Astrocyte (in vitro differentiated cells and primary cell): ENCODE measurements at regions not wholly inside any gene's neighbourhood (a gene's known extent, or its start where the extent isn't known, plus 50 kb on each side); places are given as distances from the start of the nearest gene placed in this dataset.

Source experiments
- DNase-seq: peaks from one replicate; pipeline ENCODE4 v3.0.0-alpha.2; 2010; ENCODE audit warnings: low read depth
- FAIRE-seq: peaks from 2 replicates; lab custom pipeline; 2011; peaks lifted over from hg19 to GRCh38; lab: Jason Lieb, UNC
- H2AFZ ChIP-seq: 2 replicates; pipeline ENCODE4 v1.6.0; 2012; ENCODE audit warnings: low read depth, low read length, inconsistent platforms
- H3K27ac ChIP-seq: 2 replicates; pipeline ENCODE4 v1.5.1; 2011; ENCODE audit warnings: low read depth, low read length, inconsistent platforms
- H3K27me3 ChIP-seq: 2 replicates; pipeline ENCODE4 v1.6.0; 2011; ENCODE audit warnings: low read length, inconsistent platforms; ENCODE audit not compliant: insufficient read depth
- H3K36me3 ChIP-seq: 2 replicates; pipeline ENCODE4 v1.5.1; 2011; ENCODE audit warnings: low read length, inconsistent platforms; ENCODE audit not compliant: insufficient read depth
- H3K4me1 ChIP-seq: 2 replicates; pipeline ENCODE4 v1.5.1; 2011; ENCODE audit warnings: low read length, inconsistent platforms; ENCODE audit not compliant: insufficient read depth
- H3K4me2 ChIP-seq: 2 replicates; pipeline ENCODE4 v1.6.0; 2012; ENCODE audit warnings: low read length, inconsistent platforms
- H3K4me3 ChIP-seq: 2 replicates; pipeline ENCODE4 v1.5.1; 2011; ENCODE audit warnings: low read depth, mild to moderate bottlenecking, low read length, inconsistent platforms; ENCODE audit not compliant: insufficient read depth
- H3K79me2 ChIP-seq: 2 replicates; pipeline ENCODE4 v1.6.0; 2012; ENCODE audit warnings: mild to moderate bottlenecking, low read length, inconsistent platforms; ENCODE audit not compliant: insufficient read depth
- H3K9ac ChIP-seq: 2 replicates; pipeline ENCODE4 v1.6.0; 2012; ENCODE audit warnings: mild to moderate bottlenecking, low read length, inconsistent platforms
- H3K9me3 ChIP-seq: 2 replicates; pipeline ENCODE4 v1.5.1; 2012; ENCODE audit warnings: low read depth, mild to moderate bottlenecking, low read length, inconsistent platforms; ENCODE audit not compliant: insufficient read depth
- H4K20me1 ChIP-seq: 2 replicates; pipeline ENCODE4 v1.6.0; 2012; ENCODE audit warnings: low read length, inconsistent platforms; ENCODE audit not compliant: insufficient read depth
- H3K27ac Mint-ChIP-seq: one replicate; pipeline ENCODE4 v1.8.0; 2021; ENCODE audit warnings: mild to moderate bottlenecking, mixed read lengths; ENCODE audit not compliant: unreplicated experiment
- H3K27me3 Mint-ChIP-seq: one replicate; pipeline ENCODE4 v1.8.0; 2021; ENCODE audit warnings: low read depth, mixed read lengths; ENCODE audit not compliant: unreplicated experiment
- H3K36me3 Mint-ChIP-seq: one replicate; pipeline ENCODE4 v1.8.0; 2021; ENCODE audit warnings: low read depth, mixed read lengths; ENCODE audit not compliant: unreplicated experiment
- H3K4me1 Mint-ChIP-seq: one replicate; pipeline ENCODE4 v1.8.0; 2021; ENCODE audit warnings: low read depth, mixed read lengths; ENCODE audit not compliant: unreplicated experiment
- H3K4me3 Mint-ChIP-seq: one replicate; pipeline ENCODE4 v1.8.0; 2021; ENCODE audit warnings: mild to moderate bottlenecking, moderate library complexity, mixed read lengths; ENCODE audit not compliant: unreplicated experiment
- H3K9me3 Mint-ChIP-seq: one replicate; pipeline ENCODE4 v1.8.0; 2021; ENCODE audit warnings: mild to moderate bottlenecking, mixed read lengths; ENCODE audit not compliant: unreplicated experiment
- EZH2 ChIP-seq: IDR thresholded peaks from 2 replicates; pipeline ENCODE4 v1.6.1; 2012; ENCODE audit warnings: mild to moderate bottlenecking, low read length, inconsistent platforms; ENCODE audit not compliant: insufficient read depth
- TF ChIP-seq, protein P1 (sequence below): IDR thresholded peaks from 2 replicates; pipeline ENCODE4 v1.5.1; 2011; ENCODE audit warnings: low read depth, mild to moderate bottlenecking, inconsistent platforms, low read length, moderate library complexity; ENCODE audit not compliant: insufficient read depth

DNA sequence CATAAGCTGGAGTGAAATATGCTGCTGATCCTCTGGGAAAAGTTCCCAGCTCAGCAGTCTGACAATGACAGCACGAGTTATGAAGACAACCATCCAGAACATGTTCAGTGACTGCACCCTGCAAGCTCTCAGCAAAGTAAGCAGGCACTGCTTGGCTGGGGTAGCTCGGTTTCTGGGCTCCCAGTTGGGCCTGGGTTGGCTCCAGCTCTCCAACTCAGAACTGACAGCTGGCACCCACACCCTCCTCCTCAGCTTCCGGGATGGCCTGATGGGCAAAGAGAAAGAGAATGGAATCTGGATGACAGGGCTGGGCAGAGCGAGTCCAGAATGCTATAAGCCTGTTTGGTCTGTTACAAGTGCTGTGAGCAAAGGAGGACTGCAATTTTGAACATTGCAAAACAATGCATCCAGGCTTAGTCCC lies 185.0 kb downstream of the CSNK1G3 start:
- Histone ChIP-seq H3K27ac (no peak overlapping the region), H3K4me2 (no peak overlapping the region), H3K27me3 (no peaks in the 10 kb centered on the region), H4K20me1 (no peaks in the 10 kb centered on the region), H3K36me3 (no peaks in the 10 kb centered on the region), H3K79me2 (no peaks in the 10 kb centered on the region), H3K4me1 (peaks cover 25% of the 10 kb centered on the region), H3K4me3 (no peak overlapping the region), H3K9me3 (no peaks in the 10 kb centered on the region), H3K9ac (no peak overlapping the region), H2AFZ (peak overlapping the region; percentile 50)
- Mint-ChIP-seq H3K9me3 (peaks cover 3% of the 10 kb centered on the region), H3K4me3 (no peak overlapping the region), H3K4me1 (peaks cover 33% of the 10 kb centered on the region), H3K27ac (no peak overlapping the region), H3K27me3 (no peaks in the 10 kb centered on the region), H3K36me3 (no peaks in the 10 kb centered on the region)
- no peak for TF ChIP-seq EZH2
- TF ChIP-seq, protein P1, sequence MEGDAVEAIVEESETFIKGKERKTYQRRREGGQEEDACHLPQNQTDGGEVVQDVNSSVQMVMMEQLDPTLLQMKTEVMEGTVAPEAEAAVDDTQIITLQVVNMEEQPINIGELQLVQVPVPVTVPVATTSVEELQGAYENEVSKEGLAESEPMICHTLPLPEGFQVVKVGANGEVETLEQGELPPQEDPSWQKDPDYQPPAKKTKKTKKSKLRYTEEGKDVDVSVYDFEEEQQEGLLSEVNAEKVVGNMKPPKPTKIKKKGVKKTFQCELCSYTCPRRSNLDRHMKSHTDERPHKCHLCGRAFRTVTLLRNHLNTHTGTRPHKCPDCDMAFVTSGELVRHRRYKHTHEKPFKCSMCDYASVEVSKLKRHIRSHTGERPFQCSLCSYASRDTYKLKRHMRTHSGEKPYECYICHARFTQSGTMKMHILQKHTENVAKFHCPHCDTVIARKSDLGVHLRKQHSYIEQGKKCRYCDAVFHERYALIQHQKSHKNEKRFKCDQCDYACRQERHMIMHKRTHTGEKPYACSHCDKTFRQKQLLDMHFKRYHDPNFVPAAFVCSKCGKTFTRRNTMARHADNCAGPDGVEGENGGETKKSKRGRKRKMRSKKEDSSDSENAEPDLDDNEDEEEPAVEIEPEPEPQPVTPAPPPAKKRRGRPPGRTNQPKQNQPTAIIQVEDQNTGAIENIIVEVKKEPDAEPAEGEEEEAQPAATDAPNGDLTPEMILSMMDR = no peak
- DNase-seq (no peak), FAIRE-seq (no peak)

DNA sequence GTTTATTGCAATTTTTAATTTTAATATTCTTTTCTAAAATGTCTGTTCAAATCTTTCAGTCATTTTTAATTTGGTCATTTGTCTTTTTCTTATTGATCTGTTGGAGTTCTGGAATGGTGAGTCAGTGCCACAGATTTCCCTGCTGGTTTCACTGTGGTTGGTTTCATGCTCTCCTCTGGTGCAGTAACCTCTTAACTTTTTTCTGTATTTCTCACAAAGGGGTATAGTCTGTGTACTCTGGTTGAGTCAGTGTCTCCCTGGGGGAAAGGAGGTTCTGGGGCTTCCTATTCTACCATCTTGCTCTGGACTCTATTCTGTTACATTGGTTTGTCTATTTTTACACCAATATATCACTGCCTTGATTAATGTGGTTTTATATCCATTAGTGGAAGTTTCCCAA lies 178.8 kb downstream of the CSNK1G3 start:
- TF ChIP-seq EZH2 = no peak
- TF ChIP-seq, protein P1 = no peak
- DNase-seq (peak; percentile 43), FAIRE-seq (no peak)
- H3K9me3 ChIP-seq = no peaks in the 10 kb centered on the region
- Mint-ChIP-seq H3K4me1 (peaks cover 14% of the 10 kb centered on the region), H3K27ac (peak overlapping the region; percentile 86), H3K9me3 (peaks cover 6% of the 10 kb centered on the region), H3K36me3 (peaks cover 3% of the 10 kb centered on the region), H3K27me3 (no peaks in the 10 kb centered on the region), H3K4me3 (no peak overlapping the region)
- H3K79me2 ChIP-seq = no peaks in the 10 kb centered on the region
- no peak overlapping the region for H3K4me2 ChIP-seq
- H3K4me1 ChIP-seq = no peaks in the 10 kb centered on the region
- no peak overlapping the region for H2AFZ ChIP-seq
- H4K20me1 ChIP-seq = no peaks in the 10 kb centered on the region
- no peak overlapping the region for H3K9ac ChIP-seq
- H3K27me3 ChIP-seq = no peaks in the 10 kb centered on the region
- H3K4me3 ChIP-seq = no peak overlapping the region
- H3K36me3 ChIP-seq = no peaks in the 10 kb centered on the region
- H3K27ac ChIP-seq = no peak overlapping the region

DNA sequence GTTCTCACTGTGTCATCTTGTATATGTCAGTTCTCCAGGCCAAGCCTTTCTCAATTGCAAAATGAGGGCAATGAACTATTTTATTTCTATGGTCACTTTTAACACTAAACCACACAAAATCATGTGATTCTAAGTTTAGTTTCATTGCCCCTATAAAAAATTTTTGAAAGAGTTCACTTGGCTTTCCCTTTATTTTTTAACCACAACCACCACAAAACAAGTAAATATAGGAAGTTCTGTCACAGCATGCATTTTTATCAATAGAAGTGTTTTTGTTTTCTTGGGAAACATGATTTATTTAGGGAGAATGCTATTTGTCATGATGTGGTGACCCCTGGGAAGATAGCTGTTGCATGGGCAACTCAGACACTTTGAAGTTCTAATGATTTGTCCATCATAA lies 169.1 kb downstream of the CSNK1G3 start:
- H3K27me3 ChIP-seq = no peaks in the 10 kb centered on the region
- no peaks in the 10 kb centered on the region for H3K9me3 ChIP-seq
- no peaks in the 10 kb centered on the region for H3K4me1 ChIP-seq
- H3K4me2 ChIP-seq = no peak overlapping the region
- Mint-ChIP-seq H3K36me3 (peaks cover 3% of the 10 kb centered on the region), H3K27ac (no peak overlapping the region), H3K4me3 (no peak overlapping the region), H3K9me3 (peaks cover 29% of the 10 kb centered on the region), H3K4me1 (no peaks in the 10 kb centered on the region), H3K27me3 (no peaks in the 10 kb centered on the region)
- no peak overlapping the region for H2AFZ ChIP-seq
- no peaks in the 10 kb centered on the region for H4K20me1 ChIP-seq
- DNase-seq (no peak), FAIRE-seq (no peak)
- H3K9ac ChIP-seq = no peak overlapping the region
- no peak for TF ChIP-seq EZH2
- TF ChIP-seq, protein P1 = no peak
- no peak overlapping the region for H3K27ac ChIP-seq
- H3K36me3 ChIP-seq = no peaks in the 10 kb centered on the region
- no peak overlapping the region for H3K4me3 ChIP-seq
- H3K79me2 ChIP-seq = no peaks in the 10 kb centered on the region
